ENCODE measurements at regions not wholly inside any gene's neighbourhood (a gene's known extent, or its start where the extent isn't known, plus 50 kb on each side); places are given as distances from the start of the nearest gene placed in this dataset.
"Not testable (repeated sequence)": the region's sequence is repeated elsewhere in the genome, so short reads cannot be mapped to it uniquely, and the experiment has no call there.

DNA sequence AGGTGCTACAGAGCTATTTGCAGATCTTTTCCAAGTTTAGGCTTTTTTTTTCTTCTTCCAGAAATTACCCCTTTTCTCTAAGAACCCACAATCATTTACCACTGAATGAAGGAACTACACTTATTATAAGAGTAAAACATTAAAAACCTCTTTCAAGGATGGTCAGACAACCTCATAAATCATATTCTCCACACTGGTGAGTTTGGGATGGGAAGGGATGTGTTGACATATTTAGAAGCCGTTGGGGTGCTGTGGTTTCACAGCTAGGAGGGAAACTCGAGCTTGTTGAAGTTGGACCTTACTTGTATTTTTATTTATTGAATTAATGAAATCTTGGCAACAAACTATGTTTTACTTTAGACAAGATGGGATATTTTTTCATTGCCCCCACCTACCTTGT, 289.4 kb upstream of the MEIS1 start:
- no peak for DNase-seq

GRCh38 chr2:66144324-66144723, 290.6 kb upstream of the MEIS1 start:
- not testable (repeated sequence) for H3K27ac Mint-ChIP-seq; H3K36me3 Mint-ChIP-seq (ENCODE audit: low read depth); DNase-seq; H3K4me1 Mint-ChIP-seq; ATAC-seq; H3K27me3 Mint-ChIP-seq; H3K4me3 Mint-ChIP-seq
- H3K9me3 Mint-ChIP-seq, result peaks cover 11% of the 10 kb centered on the region

More for the DNA sequence above, 289.4 kb upstream of the MEIS1 start:
- Mint-ChIP-seq H3K36me3 (ENCODE audit: low read depth) (no peaks in the 10 kb centered on the region), H3K27ac (no peak overlapping the region), H3K27me3 (no peaks in the 10 kb centered on the region), H3K4me1 (no peaks in the 10 kb centered on the region), H3K4me3 (no peak overlapping the region), H3K9me3 (peaks cover 17% of the 10 kb centered on the region)
- no peak for ATAC-seq

DNA sequence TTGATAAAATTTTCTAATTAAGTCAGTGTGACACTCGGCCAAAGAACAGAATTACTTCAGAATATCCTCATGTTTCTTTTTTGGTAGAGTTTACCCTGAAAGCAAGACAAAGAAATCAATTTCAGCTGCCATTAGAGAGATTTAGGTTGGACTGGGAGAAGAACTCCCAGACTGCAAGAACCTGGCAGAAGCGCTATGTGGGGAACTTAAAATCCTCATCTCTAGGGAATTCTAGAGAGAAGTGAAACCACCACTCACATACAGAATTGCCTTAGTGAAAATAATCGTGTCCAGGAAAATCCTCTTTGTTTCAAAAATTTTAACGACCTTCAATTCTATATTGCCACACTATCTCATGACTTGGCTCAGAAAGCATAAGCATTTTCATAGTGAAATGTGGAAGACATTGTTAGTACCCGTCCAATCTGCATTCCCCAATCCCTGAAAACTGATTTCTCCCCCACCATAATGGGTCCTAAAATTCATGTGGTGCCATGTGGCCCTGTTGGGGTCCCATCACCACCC, 297.3 kb upstream of the MEIS1 start:
- H3K4me1 Mint-ChIP-seq, result no peaks in the 10 kb centered on the region
- H3K36me3 Mint-ChIP-seq (ENCODE audit: low read depth), result no peaks in the 10 kb centered on the region
- DNase-seq, result no peak
- H3K4me3 Mint-ChIP-seq, result no peak overlapping the region
- ATAC-seq, result no peak
- H3K27me3 Mint-ChIP-seq, result no peaks in the 10 kb centered on the region
- H3K9me3 Mint-ChIP-seq, result no peaks in the 10 kb centered on the region
- no peak overlapping the region for H3K27ac Mint-ChIP-seq

GRCh38 chr2:66134138-66134701, 300.7 kb upstream of the MEIS1 start:
- no peaks in the 10 kb centered on the region for H3K4me1 Mint-ChIP-seq
- DNase-seq (no peak), ATAC-seq (no peak)
- no peak overlapping the region for H3K27ac Mint-ChIP-seq
- no peaks in the 10 kb centered on the region for H3K27me3 Mint-ChIP-seq
- peaks cover 5% of the 10 kb centered on the region for H3K9me3 Mint-ChIP-seq
- no peaks in the 10 kb centered on the region for H3K36me3 Mint-ChIP-seq (ENCODE audit: low read depth)
- no peak overlapping the region for H3K4me3 Mint-ChIP-seq

DNA sequence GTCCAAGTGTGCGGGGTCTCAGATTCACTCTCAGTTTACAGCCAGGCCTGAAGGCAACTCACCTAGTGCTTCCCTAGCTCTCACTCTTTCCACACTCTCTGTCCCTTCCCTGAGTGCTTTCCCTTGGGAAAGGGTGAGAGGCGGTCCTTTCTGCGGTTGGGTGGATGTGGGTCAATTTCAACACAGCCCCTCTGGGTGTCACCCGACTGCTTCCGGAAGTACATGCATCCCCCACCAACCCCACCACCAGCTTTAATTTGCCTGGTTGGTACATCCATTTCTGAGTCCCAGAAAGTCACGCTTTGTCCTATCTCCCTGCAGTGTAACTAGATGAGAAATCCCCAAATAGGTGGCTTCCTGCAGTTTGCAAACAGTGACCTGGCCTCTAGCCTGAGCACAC, 307.3 kb upstream of the MEIS1 start:
- Mint-ChIP-seq H3K27ac (no peak overlapping the region), H3K36me3 (ENCODE audit: low read depth) (no peaks in the 10 kb centered on the region), H3K9me3 (peaks cover 5% of the 10 kb centered on the region), H3K4me1 (no peaks in the 10 kb centered on the region), H3K4me3 (no peak overlapping the region), H3K27me3 (no peaks in the 10 kb centered on the region)
- no peak for DNase-seq
- ATAC-seq, result no peak

DNA sequence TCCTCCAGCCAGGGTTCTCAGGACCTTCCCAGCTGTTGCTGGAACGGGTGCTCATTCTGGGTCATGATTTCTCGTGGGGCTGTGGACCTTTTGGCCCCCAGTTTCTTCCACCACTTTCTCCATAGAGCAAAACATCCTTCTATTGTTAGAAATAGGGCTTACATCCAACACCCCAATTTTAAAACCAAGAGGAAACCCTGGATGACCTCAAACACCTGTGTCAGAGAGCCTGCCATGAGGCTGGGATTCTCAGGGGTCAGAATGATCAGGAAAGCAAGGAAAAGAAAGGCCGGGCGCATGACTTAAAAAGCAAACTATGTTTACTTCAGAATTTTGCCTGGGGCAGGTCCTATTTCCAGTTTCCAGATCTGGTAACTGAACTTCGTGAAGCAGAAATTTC, 307.9 kb upstream of the MEIS1 start:
- ATAC-seq, result no peak
- Mint-ChIP-seq H3K36me3 (ENCODE audit: low read depth) (no peaks in the 10 kb centered on the region), H3K4me3 (no peak overlapping the region), H3K27me3 (no peaks in the 10 kb centered on the region), H3K4me1 (no peaks in the 10 kb centered on the region), H3K9me3 (peaks cover 5% of the 10 kb centered on the region), H3K27ac (no peak overlapping the region)
- no peak for DNase-seq

DNA sequence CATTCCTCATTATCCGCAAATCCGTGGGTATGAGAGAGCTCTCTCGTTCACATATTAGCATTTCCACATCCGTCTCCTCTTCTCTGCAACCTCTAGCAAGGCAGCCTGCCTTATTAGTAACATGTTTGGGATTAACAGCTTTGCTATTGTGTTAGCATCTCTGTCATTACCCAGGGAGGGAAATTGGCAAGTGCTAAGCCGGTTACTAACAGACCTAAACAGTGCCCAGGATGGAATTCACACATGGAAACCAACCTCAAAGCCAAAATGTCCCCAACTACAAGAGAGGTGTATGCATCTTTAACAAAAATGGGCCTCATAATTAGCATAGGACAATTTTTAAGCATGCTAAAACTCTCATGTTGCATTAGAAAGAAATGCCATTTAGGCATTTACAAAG, 309.0 kb upstream of the MEIS1 start:
- H3K27me3 Mint-ChIP-seq, result no peaks in the 10 kb centered on the region
- no peaks in the 10 kb centered on the region for H3K36me3 Mint-ChIP-seq (ENCODE audit: low read depth)
- no peak overlapping the region for H3K27ac Mint-ChIP-seq
- DNase-seq, result no peak
- no peaks in the 10 kb centered on the region for H3K4me1 Mint-ChIP-seq
- ATAC-seq, result no peak
- H3K9me3 Mint-ChIP-seq, result no peaks in the 10 kb centered on the region
- H3K4me3 Mint-ChIP-seq, result no peak overlapping the region

DNA sequence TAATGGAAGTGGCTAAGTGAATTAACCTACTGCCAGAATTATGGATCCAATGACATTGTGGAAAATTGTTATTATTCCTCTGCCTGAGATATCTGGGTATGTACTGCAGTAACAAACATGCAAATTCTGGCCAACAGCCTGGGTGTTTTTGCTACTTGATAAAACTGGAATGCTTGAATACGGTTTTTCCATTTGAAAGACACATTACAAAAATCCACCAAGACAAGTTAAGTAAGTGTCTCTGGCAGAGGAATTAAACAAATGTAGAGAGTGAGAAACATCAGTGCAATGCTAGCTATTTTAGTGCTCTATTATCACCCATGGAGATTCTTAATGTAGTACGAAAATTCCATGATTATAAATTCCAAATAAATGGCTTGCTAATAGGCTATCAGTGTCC, 312.4 kb upstream of the MEIS1 start:
- H3K9me3 Mint-ChIP-seq, result peaks cover 8% of the 10 kb centered on the region
- H3K4me3 Mint-ChIP-seq, result no peak overlapping the region
- ATAC-seq, result no peak
- no peaks in the 10 kb centered on the region for H3K4me1 Mint-ChIP-seq
- no peaks in the 10 kb centered on the region for H3K36me3 Mint-ChIP-seq (ENCODE audit: low read depth)
- no peak overlapping the region for H3K27ac Mint-ChIP-seq
- no peaks in the 10 kb centered on the region for H3K27me3 Mint-ChIP-seq
- DNase-seq, result no peak

- Mint-ChIP-seq H3K27me3 (no peaks in the 10 kb centered on the region), H3K4me1 (no peaks in the 10 kb centered on the region), H3K27ac (no peak overlapping the region), H3K36me3 (ENCODE audit: low read depth) (no peaks in the 10 kb centered on the region), H3K9me3 (peaks cover 8% of the 10 kb centered on the region), H3K4me3 (no peak overlapping the region)
- DNase-seq (no peak), ATAC-seq (no peak)
Observed at GRCh38 chr2:66121946-66122345, 313.0 kb upstream of the MEIS1 start.

GRCh38 chr2:66113988-66114625, 320.8 kb upstream of the MEIS1 start:
- no peak for DNase-seq
- peaks cover 12% of the 10 kb centered on the region for H3K9me3 Mint-ChIP-seq
- H3K36me3 Mint-ChIP-seq (ENCODE audit: low read depth), result no peaks in the 10 kb centered on the region
- H3K4me3 Mint-ChIP-seq, result no peak overlapping the region
- ATAC-seq, result no peak
- no peaks in the 10 kb centered on the region for H3K27me3 Mint-ChIP-seq
- no peaks in the 10 kb centered on the region for H3K4me1 Mint-ChIP-seq
- H3K27ac Mint-ChIP-seq, result no peak overlapping the region

- Mint-ChIP-seq H3K36me3 (ENCODE audit: low read depth) (no peaks in the 10 kb centered on the region), H3K4me1 (no peaks in the 10 kb centered on the region), H3K9me3 (peaks cover 4% of the 10 kb centered on the region), H3K27ac (no peak overlapping the region), H3K27me3 (no peaks in the 10 kb centered on the region), H3K4me3 (no peak overlapping the region)
- DNase-seq (no peak), ATAC-seq (no peak)
Observed at GRCh38 chr2:66111706-66112105, 323.2 kb upstream of the MEIS1 start.

- ATAC-seq (no peak), DNase-seq (no peak)
- no peak overlapping the region for H3K27ac Mint-ChIP-seq
- no peaks in the 10 kb centered on the region for H3K27me3 Mint-ChIP-seq
- H3K9me3 Mint-ChIP-seq, result peaks cover 4% of the 10 kb centered on the region
- H3K36me3 Mint-ChIP-seq (ENCODE audit: low read depth), result no peaks in the 10 kb centered on the region
- no peak overlapping the region for H3K4me3 Mint-ChIP-seq
- H3K4me1 Mint-ChIP-seq, result no peaks in the 10 kb centered on the region
Observed at GRCh38 chr2:66110608-66111007, 324.3 kb upstream of the MEIS1 start.

DNA sequence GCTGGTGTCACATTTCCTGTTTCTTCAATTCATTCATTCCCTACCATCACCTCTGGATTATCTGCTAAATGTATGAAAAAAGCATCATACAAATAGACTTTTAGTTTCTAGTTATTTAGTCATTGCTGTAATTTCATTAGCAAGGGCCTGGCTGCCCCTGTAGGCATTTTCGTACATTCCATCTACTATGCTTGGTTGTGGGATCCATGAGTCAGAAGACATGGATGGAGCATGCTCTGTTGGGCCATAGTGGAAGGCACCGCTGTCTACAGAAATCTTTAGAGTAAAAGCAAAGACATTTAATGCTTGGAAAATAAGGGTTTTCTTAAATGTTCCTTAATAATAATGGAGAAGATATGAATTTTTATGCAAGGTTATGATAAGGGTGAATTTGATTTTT, 324.8 kb upstream of the MEIS1 start:
- H3K9me3 Mint-ChIP-seq, result peaks cover 4% of the 10 kb centered on the region
- H3K4me1 Mint-ChIP-seq, result no peaks in the 10 kb centered on the region
- no peaks in the 10 kb centered on the region for H3K36me3 Mint-ChIP-seq (ENCODE audit: low read depth)
- no peak overlapping the region for H3K27ac Mint-ChIP-seq
- H3K4me3 Mint-ChIP-seq, result no peak overlapping the region
- ATAC-seq (no peak), DNase-seq (no peak)
- H3K27me3 Mint-ChIP-seq, result no peaks in the 10 kb centered on the region

DNA sequence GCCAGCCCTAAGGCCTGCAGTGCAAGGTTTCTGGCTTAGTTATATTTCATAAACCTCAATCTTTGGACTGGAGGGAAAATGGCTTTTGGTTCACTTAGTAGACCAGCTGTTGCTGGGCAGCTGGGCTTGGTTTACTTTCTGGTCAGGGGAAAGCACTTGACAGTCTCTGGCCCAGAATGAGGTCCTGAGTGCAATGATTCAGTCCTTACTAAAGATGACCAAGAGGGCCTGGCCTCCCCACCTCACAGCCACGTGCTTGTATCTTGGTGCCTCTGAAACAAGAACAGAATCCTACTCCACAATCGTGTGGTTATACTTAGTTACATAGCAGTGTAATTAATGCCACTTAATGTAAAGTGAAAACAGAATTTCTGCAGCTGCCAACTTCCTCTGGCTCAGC, 325.5 kb upstream of the MEIS1 start:
- Mint-ChIP-seq H3K9me3 (peaks cover 4% of the 10 kb centered on the region), H3K27me3 (no peaks in the 10 kb centered on the region), H3K4me3 (no peak overlapping the region), H3K27ac (no peak overlapping the region), H3K4me1 (no peaks in the 10 kb centered on the region), H3K36me3 (ENCODE audit: low read depth) (no peaks in the 10 kb centered on the region)
- ATAC-seq, result no peak
- DNase-seq, result no peak

GRCh38 chr2:66105066-66105753, 329.7 kb upstream of the MEIS1 start:
- Mint-ChIP-seq H3K9me3 (no peaks in the 10 kb centered on the region), H3K4me1 (no peaks in the 10 kb centered on the region), H3K27me3 (no peaks in the 10 kb centered on the region), H3K27ac (no peak overlapping the region), H3K4me3 (no peak overlapping the region), H3K36me3 (ENCODE audit: low read depth) (no peaks in the 10 kb centered on the region)
- no peak for DNase-seq
- no peak for ATAC-seq

All from activated naive CD8-positive, alpha-beta T cell treated with anti-CD3 and anti-CD28 coated beads, Interleukin-2, amount 50 U/mL, for 24 hours (primary cell).